OCI-LY1 (cell line): ENCODE measurements at regions not wholly inside any gene's neighbourhood (a gene's known extent, or its start where the extent isn't known, plus 50 kb on each side); places are given as distances from the start of the nearest gene placed in this dataset.

Experiments used
- H2AFZ ChIP-seq: fragments of 200-600 bp; sonication (generic), shearing (Covaris generic); 2 replicates; pipeline ENCODE4 v1.6.0; 2014; ENCODE audit warnings: antibody characterized with exemption, mild to moderate bottlenecking, low read length
- H3F3A ChIP-seq: fragments of 200-600 bp; sonication (generic), shearing (Covaris generic); 2 replicates; pipeline ENCODE4 v1.6.0; 2014; ENCODE audit warnings: mild to moderate bottlenecking, antibody characterized with exemption, low read length, moderate library complexity; ENCODE audit not compliant: insufficient read depth
- H3K27ac ChIP-seq: fragments of 200-600 bp; sonication (generic); 2 replicates; pipeline ENCODE4 v1.5.1; 2014; ENCODE audit warnings: low read length, mixed run types, mild to moderate bottlenecking, low read depth; ENCODE audit not compliant: poor library complexity, severe bottlenecking
- H3K27me3 ChIP-seq: fragments of 200-600 bp; sonication (generic); 2 replicates; pipeline ENCODE4 v1.6.0; 2014; ENCODE audit warnings: antibody characterized with exemption, mild to moderate bottlenecking, low read length, moderate library complexity; ENCODE audit not compliant: insufficient read depth
- H3K36me3 ChIP-seq: fragments of 200-600 bp; sonication (generic); 2 replicates; pipeline ENCODE4 v1.6.1; 2014; ENCODE audit warnings: mild to moderate bottlenecking, antibody characterized with exemption, low read length, moderate library complexity, mixed read lengths; ENCODE audit not compliant: insufficient read depth
- H3K4me1 ChIP-seq: fragments of 200-600 bp; sonication (generic); 2 replicates; pipeline ENCODE4 v1.5.1; 2014; ENCODE audit warnings: mild to moderate bottlenecking, low read length, moderate library complexity; ENCODE audit not compliant: insufficient read depth, severe bottlenecking
- H3K4me2 ChIP-seq: fragments of 200-600 bp; sonication (generic), shearing (Covaris generic); 2 replicates; pipeline ENCODE4 v1.6.1; 2014; ENCODE audit warnings: low read length
- H3K4me3 ChIP-seq: fragments of 200-600 bp; sonication (generic); 2 replicates; pipeline ENCODE4 v1.5.1; 2014; ENCODE audit warnings: low read length, low read depth, mild to moderate bottlenecking, mixed read lengths; ENCODE audit not compliant: poor library complexity, severe bottlenecking
- H3K79me2 ChIP-seq: fragments of 200-600 bp; shearing (Covaris generic); 2 replicates; pipeline ENCODE4 v1.6.1; 2016; ENCODE audit warnings: mixed run types, low read length, mixed read lengths; ENCODE audit not compliant: insufficient read depth
- H3K9ac ChIP-seq: fragments of 200-600 bp; sonication (generic), shearing (Covaris generic); 2 replicates; pipeline ENCODE4 v1.6.1; 2014; ENCODE audit warnings: mild to moderate bottlenecking, low read length, mixed read lengths
- H3K9me2 ChIP-seq: fragments of 200-600 bp; sonication (generic), shearing (Covaris generic); 2 replicates; pipeline ENCODE4 v1.6.1; 2014; ENCODE audit warnings: low read depth, mild to moderate bottlenecking, low read length, mixed read lengths
- H3K9me3 ChIP-seq: fragments of 200-600 bp; shearing (Covaris generic); 2 replicates; pipeline ENCODE4 v1.6.1; 2014; ENCODE audit warnings: low read length, mixed read lengths
- H4K20me1 ChIP-seq: fragments of 200-600 bp; sonication (generic), shearing (Covaris generic); 2 replicates; pipeline ENCODE4 v1.6.0; 2016; ENCODE audit warnings: mild to moderate bottlenecking, low read length; ENCODE audit not compliant: insufficient read depth
- EZH2 ChIP-seq: fragments of 200-600 bp; sonication (generic), shearing (Covaris generic); IDR thresholded peaks from 2 replicates; pipeline ENCODE4 v1.8.0; 2017; ENCODE audit warnings: borderline replicate concordance, mixed run types, mild to moderate bottlenecking, antibody characterized with exemption, low read length, moderate library complexity, mixed read lengths
- TF ChIP-seq, protein P1 (sequence below): fragments of 200-600 bp; sonication (generic), shearing (Covaris generic); IDR thresholded peaks from 2 replicates; pipeline ENCODE4 v1.5.1; 2017; ENCODE audit warnings: mild to moderate bottlenecking, antibody characterized with exemption, low read length, moderate library complexity, mixed read lengths

DNA sequence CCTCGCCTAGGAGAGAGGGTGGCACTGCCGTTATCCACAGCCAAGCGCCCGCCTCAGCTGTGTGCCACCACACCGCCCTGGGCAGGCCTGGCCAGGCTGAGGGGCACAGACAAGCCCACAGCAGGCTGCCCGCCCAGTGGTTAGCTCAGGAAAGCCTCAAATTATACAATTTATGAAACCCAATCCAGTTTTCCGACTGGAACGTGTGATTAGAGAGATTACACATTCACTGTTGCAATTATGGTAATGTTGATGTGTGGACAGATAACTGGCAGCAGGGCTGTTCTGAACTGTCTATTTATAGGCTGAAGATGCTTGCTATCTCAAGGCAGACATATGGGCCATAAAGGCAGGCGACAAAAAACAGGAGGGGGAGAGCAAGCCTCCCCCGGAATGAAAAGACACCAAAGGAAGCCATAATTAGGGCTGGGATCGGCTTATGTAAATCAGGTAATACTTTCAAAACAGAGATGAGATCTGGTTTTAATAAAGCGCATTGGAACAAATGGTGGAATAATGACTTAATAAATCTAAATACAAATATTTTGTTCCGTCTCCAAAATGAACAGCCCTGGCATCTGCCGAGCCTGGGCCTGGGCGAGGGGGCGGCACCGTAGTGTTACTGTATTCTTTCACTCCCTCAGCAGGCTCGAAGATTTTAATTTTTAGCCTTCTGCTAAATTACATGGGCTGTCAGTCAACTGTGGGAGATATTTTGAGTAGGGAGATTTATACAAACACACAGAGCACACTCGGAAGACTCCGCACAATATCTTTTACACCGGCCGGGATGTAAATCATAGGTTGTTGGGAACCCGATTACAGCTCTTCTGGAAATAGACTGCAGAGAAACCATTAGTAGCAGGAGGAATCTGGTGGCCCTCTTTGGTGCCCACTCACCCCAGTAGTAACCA, 103.1 kb upstream of the TLE3 start:
- H3K79me2 ChIP-seq = no peaks in the 10 kb centered on the region
- H3K27me3 ChIP-seq = 0 out of 2 replicates have a peak, but pooled peaks cover 2% of the 10 kb centered on the region
- TF ChIP-seq, protein P1, sequence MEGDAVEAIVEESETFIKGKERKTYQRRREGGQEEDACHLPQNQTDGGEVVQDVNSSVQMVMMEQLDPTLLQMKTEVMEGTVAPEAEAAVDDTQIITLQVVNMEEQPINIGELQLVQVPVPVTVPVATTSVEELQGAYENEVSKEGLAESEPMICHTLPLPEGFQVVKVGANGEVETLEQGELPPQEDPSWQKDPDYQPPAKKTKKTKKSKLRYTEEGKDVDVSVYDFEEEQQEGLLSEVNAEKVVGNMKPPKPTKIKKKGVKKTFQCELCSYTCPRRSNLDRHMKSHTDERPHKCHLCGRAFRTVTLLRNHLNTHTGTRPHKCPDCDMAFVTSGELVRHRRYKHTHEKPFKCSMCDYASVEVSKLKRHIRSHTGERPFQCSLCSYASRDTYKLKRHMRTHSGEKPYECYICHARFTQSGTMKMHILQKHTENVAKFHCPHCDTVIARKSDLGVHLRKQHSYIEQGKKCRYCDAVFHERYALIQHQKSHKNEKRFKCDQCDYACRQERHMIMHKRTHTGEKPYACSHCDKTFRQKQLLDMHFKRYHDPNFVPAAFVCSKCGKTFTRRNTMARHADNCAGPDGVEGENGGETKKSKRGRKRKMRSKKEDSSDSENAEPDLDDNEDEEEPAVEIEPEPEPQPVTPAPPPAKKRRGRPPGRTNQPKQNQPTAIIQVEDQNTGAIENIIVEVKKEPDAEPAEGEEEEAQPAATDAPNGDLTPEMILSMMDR = no peak
- TF ChIP-seq EZH2 = no peak
- H3K9me2 ChIP-seq = no peaks in the 10 kb centered on the region
- H3K4me3 ChIP-seq = no peak overlapping the region
- H3K4me2 ChIP-seq = no peak overlapping the region; the same call in 1 of the 2 replicates
- no peak overlapping the region for H3K9ac ChIP-seq
- no peaks in the 10 kb centered on the region for H3F3A ChIP-seq
- no peaks in the 10 kb centered on the region for H4K20me1 ChIP-seq
- peaks cover 35% of the 10 kb centered on the region for H3K4me1 ChIP-seq
- no peaks in the 10 kb centered on the region for H3K36me3 ChIP-seq
- no peaks in the 10 kb centered on the region for H3K9me3 ChIP-seq
- no peak overlapping the region for H3K27ac ChIP-seq
- no peak overlapping the region for H2AFZ ChIP-seq

DNA sequence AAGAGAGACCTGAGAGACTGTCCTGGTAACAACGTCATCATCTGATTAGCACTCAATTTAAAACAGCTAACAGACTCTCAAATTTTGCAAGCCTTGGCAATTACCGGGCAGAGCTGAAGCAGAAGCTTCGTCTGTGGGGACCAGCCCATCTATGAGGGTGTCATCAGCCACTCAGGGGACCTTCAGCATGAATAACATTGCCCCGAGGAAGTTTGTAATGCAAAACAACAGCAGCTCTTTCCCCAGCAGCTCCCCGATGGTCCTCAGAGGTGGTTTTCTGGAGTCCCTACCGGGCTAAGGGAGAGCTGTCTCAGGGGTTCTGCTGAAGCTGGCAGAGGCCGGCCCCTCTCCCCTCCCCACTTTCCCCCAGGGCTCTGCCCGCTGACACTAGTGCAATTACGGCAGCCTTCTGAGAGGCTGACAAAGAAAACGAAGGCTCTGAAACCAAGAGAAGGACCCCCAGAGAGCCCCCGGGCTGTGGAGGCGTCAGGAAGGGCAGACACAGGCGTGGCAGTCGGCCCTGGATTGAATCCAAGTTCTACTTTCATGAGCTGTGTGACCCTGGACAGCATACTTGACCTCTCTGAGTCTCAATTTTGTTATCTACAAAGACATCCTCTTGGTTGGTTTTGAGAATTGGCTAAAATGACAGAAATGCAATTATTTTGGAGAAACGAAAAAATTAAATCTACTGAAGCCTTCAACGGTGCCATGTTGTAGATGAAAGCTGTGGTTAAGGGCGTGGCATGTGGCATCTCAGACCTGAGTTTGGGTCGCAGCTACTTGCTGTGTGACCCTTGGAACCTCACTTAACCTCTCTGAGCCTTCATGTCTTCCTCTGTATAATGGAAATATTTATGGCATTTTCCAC, 102.1 kb upstream of the TLE3 start:
- no peak overlapping the region for H3K4me2 ChIP-seq
- H3K27ac ChIP-seq = no peak overlapping the region
- peaks cover 35% of the 10 kb centered on the region for H3K4me1 ChIP-seq
- H3K36me3 ChIP-seq = no peaks in the 10 kb centered on the region
- no peaks in the 10 kb centered on the region for H3F3A ChIP-seq
- no peak overlapping the region for H2AFZ ChIP-seq
- no peak overlapping the region for H3K4me3 ChIP-seq
- no peak overlapping the region for H3K9ac ChIP-seq
- H3K79me2 ChIP-seq = no peaks in the 10 kb centered on the region
- no peaks in the 10 kb centered on the region for H3K9me3 ChIP-seq
- TF ChIP-seq EZH2 = no peak
- TF ChIP-seq, protein P1 = no peak
- 0 out of 2 replicates have a peak, but pooled peaks cover 9% of the 10 kb centered on the region for H3K27me3 ChIP-seq
- H4K20me1 ChIP-seq = no peaks in the 10 kb centered on the region
- H3K9me2 ChIP-seq = no peaks in the 10 kb centered on the region

DNA sequence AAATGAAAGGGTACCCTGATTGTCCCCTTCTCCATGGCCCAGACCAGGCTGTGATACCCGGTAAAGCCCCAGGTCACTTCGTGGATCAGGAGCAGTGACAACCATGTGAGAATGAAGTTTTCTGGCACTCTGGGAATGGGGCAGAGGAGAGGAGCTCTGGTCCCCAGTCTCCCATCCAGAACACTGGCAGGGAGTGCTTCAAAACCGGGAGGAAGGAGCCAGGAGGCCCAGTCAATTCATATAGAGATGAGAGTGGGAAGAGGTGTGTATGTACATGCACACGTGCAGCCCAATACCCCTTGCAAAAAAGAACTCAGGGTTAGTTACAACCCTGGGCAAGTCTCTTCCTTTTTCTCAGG, 101.4 kb upstream of the TLE3 start:
- Histone ChIP-seq H3K4me3 (no peak overlapping the region), H3K9me2 (no peaks in the 10 kb centered on the region), H3F3A (no peaks in the 10 kb centered on the region), H3K4me1 (peaks cover 35% of the 10 kb centered on the region), H3K27me3 (0 out of 2 replicates have a peak, but pooled peaks cover 11% of the 10 kb centered on the region), H3K36me3 (no peaks in the 10 kb centered on the region), H3K79me2 (no peaks in the 10 kb centered on the region), H2AFZ (no peak overlapping the region), H3K4me2 (no peak overlapping the region), H4K20me1 (no peaks in the 10 kb centered on the region), H3K9me3 (no peaks in the 10 kb centered on the region), H3K27ac (no peak overlapping the region), H3K9ac (no peak overlapping the region)
- no peak for TF ChIP-seq EZH2
- TF ChIP-seq, protein P1 = no peak
